ENCODE measurements at regions not wholly inside any gene's neighbourhood (a gene's known extent, or its start where the extent isn't known, plus 50 kb on each side); places are given as distances from the start of the nearest gene placed in this dataset.

DNA sequence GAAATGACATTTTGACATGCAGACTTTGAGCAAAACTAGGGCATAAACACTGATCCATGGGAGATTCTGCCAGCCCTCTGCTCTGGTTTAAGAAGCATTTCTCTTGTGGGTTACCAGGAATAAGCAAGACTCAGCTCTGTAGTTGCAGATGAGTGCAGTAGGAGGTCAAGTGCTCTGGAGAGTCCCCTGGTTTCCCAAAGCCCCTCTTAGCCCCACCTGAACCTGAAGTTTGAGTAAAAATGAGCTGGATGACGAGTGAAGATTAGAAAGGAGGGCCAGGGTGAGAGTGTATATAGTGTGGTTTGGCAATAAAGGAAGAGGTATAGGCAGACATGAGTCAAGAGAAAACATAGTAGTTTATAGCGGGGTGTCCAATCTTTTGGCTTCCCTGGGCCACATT, 220.3 kb downstream of the ARL4A start:
- TF ChIP-seq, protein P1, sequence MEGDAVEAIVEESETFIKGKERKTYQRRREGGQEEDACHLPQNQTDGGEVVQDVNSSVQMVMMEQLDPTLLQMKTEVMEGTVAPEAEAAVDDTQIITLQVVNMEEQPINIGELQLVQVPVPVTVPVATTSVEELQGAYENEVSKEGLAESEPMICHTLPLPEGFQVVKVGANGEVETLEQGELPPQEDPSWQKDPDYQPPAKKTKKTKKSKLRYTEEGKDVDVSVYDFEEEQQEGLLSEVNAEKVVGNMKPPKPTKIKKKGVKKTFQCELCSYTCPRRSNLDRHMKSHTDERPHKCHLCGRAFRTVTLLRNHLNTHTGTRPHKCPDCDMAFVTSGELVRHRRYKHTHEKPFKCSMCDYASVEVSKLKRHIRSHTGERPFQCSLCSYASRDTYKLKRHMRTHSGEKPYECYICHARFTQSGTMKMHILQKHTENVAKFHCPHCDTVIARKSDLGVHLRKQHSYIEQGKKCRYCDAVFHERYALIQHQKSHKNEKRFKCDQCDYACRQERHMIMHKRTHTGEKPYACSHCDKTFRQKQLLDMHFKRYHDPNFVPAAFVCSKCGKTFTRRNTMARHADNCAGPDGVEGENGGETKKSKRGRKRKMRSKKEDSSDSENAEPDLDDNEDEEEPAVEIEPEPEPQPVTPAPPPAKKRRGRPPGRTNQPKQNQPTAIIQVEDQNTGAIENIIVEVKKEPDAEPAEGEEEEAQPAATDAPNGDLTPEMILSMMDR (IDR thresholded peaks at IDR 0.05) = no peak
- no peak for FAIRE-seq
- no peaks in the 10 kb centered on the region for H3K9me3 ChIP-seq
- no peak overlapping the region for H3K27ac ChIP-seq
- no peaks in the 10 kb centered on the region for H3K4me1 ChIP-seq
- WGBS, 2 donors = 84 to 93% methylated on average over 2 of the region's 2 CpGs
- no peaks in the 10 kb centered on the region for H3K27me3 ChIP-seq
- no peaks in the 10 kb centered on the region for H3K36me3 ChIP-seq
- no peak for DNase-seq
- no peak overlapping the region for H3K4me3 ChIP-seq
- intact Hi-C loops (cut with DNase I) = no loop called here
- ATAC-seq = no peak

GRCh38 chr7:12909483-12909882, 222.1 kb downstream of the ARL4A start:
- WGBS, 2 donors = 90 to 100% methylated on average over 1 of the region's 1 CpG
- H3K27ac ChIP-seq = no peak overlapping the region
- H3K27me3 ChIP-seq = no peaks in the 10 kb centered on the region
- TF ChIP-seq, protein P1 (IDR thresholded peaks at IDR 0.05) = no peak
- H3K9me3 ChIP-seq = no peaks in the 10 kb centered on the region
- intact Hi-C loops (cut with DNase I) = no loop called here
- ATAC-seq (no peak), FAIRE-seq (no peak), DNase-seq (no peak)
- H3K4me1 ChIP-seq = no peaks in the 10 kb centered on the region
- H3K36me3 ChIP-seq = no peaks in the 10 kb centered on the region
- no peak overlapping the region for H3K4me3 ChIP-seq

DNA sequence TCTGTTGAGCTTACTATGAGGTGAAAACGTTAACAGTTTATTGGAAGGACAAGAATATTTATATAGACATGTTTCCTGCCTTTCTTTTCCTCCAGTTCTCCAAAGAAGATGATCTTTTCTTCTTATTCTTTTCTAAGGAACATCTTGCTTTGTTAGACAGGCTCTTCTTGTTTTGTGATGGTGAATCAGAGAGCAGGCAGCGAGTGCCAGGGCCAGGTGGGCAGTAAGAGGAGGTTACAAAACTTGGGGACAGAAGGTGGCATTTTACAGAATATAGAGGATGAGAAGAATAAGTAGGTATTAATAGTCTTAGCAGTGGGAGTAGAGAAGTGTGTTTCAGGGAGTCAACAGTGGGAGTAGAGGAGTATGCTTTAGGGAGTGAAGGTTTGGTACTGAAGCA, 223.6 kb downstream of the ARL4A start:
- WGBS, 2 donors = 58 to 65% methylated on average over 2 of the region's 2 CpGs
- intact Hi-C loops (cut with DNase I) = no loop called here
- TF ChIP-seq, protein P1 (IDR thresholded peaks at IDR 0.05) = no peak
- Histone ChIP-seq H3K9me3 (no peaks in the 10 kb centered on the region), H3K27ac (no peak overlapping the region), H3K36me3 (no peaks in the 10 kb centered on the region), H3K27me3 (no peaks in the 10 kb centered on the region), H3K4me3 (no peak overlapping the region), H3K4me1 (no peaks in the 10 kb centered on the region)
- no peak for ATAC-seq
- FAIRE-seq = no peak
- DNase-seq = no peak

- FAIRE-seq = no peak
These were observed 225.6 kb downstream of the ARL4A start for GRCh38 chr7:12913002-12913401.

GRCh38 chr7:12917801-12918200, 230.4 kb downstream of the ARL4A start:
- 81 to 88% methylated on average over 2 of the region's 2 CpGs for WGBS, 2 donors
- TF ChIP-seq, protein P1 (IDR thresholded peaks at IDR 0.05) = no peak
- Histone ChIP-seq H3K27ac (no peak overlapping the region), H3K4me1 (no peaks in the 10 kb centered on the region), H3K4me3 (no peak overlapping the region), H3K9me3 (no peaks in the 10 kb centered on the region), H3K27me3 (no peaks in the 10 kb centered on the region), H3K36me3 (no peaks in the 10 kb centered on the region)
- DNase-seq (no peak), FAIRE-seq (no peak), ATAC-seq (no peak)
- intact Hi-C loops (cut with DNase I) = no loop called here

More at GRCh38 chr7:12913002-12913401, 225.6 kb downstream of the ARL4A start:
- intact Hi-C loops (cut with DNase I) = no loop called here
- DNase-seq = no peak
- Histone ChIP-seq H3K27me3 (no peaks in the 10 kb centered on the region), H3K9me3 (no peaks in the 10 kb centered on the region), H3K4me1 (no peaks in the 10 kb centered on the region), H3K36me3 (no peaks in the 10 kb centered on the region), H3K27ac (no peak overlapping the region), H3K4me3 (no peak overlapping the region)
- WGBS, 2 donors = 55 to 56% methylated on average over 3 of the region's 3 CpGs
- no peak for ATAC-seq
- TF ChIP-seq, protein P1 (IDR thresholded peaks at IDR 0.05) = no peak
